ENCODE measurements at regions not wholly inside any gene's neighbourhood (a gene's known extent, or its start where the extent isn't known, plus 50 kb on each side); places are given as distances from the start of the nearest gene placed in this dataset.
"Not testable (repeated sequence)": the region's sequence is repeated elsewhere in the genome, so short reads cannot be mapped to it uniquely, and the experiment has no call there.

DNA sequence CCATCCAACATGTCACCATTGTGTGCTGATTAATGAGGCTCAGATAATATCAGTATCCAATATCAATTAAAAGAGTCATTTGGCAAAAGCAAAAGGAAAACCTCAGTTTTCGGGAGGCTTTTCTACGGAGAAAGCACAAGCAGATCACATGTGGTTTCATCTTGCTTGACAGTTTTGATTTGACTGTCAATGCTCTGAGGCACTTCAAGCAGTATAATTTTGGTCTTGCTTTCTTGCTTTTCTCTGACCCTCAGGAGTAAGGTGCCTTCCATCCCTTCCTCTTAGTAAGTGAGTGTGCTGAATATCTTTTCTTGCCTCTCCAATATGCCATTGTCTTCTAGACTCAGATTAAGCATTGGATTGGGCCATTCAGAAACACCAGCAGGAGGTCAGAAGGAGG, 115.5 kb upstream of the CALCR start:
- 64 to 86% methylated on average over 2 of the region's 2 CpGs for WGBS, 2 donors (ENCODE audit: low coverage in 1 of 2)
- Histone ChIP-seq H3K27me3 (no peaks in the 10 kb centered on the region), H3K4me3 (no peak overlapping the region), H3K36me3 (no peaks in the 10 kb centered on the region), H3K9me3 (no peaks in the 10 kb centered on the region), H3K4me1 (no peaks in the 10 kb centered on the region), H3K27ac (no peak overlapping the region)
- DNase-seq: no peak
- TF ChIP-seq, protein P1, sequence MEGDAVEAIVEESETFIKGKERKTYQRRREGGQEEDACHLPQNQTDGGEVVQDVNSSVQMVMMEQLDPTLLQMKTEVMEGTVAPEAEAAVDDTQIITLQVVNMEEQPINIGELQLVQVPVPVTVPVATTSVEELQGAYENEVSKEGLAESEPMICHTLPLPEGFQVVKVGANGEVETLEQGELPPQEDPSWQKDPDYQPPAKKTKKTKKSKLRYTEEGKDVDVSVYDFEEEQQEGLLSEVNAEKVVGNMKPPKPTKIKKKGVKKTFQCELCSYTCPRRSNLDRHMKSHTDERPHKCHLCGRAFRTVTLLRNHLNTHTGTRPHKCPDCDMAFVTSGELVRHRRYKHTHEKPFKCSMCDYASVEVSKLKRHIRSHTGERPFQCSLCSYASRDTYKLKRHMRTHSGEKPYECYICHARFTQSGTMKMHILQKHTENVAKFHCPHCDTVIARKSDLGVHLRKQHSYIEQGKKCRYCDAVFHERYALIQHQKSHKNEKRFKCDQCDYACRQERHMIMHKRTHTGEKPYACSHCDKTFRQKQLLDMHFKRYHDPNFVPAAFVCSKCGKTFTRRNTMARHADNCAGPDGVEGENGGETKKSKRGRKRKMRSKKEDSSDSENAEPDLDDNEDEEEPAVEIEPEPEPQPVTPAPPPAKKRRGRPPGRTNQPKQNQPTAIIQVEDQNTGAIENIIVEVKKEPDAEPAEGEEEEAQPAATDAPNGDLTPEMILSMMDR (IDR thresholded peaks at IDR 0.05): no peak
- in situ Hi-C loops (cut with MboI; ENCODE audit: low pct_ligation_motif_present in 1 of 4, low pct_unique_long_range_greater_than_20kb in 1 of 4, low sequenced_read_pairs in 3 of 4): no loop called here
- intact Hi-C loops (cut with DNase I; ENCODE audit: low total_unique reads): no loop called here

DNA sequence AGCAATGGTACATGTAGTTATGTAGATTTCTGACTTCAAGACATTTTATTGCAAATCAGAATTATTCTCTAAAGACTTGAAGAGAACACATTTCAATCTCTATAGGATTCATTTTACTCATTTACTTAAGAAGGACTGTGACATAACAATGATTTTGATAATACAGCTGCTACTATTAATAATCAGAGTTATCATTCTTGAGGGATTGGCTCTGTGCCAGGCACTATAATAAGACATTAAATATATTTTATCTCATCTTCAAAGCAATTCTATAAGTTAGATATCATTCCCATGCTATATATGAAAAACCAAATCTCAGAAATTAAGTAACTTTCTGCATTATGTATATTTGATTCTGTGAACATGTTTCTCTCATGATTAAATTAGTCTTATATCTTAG, 103.7 kb upstream of the CALCR start:
- TF ChIP-seq POLR2A (IDR thresholded peaks at IDR 0.05): no peak
- H3K4me3 ChIP-seq: no peak overlapping the region
- no peaks in the 10 kb centered on the region for H3K36me3 ChIP-seq
- no peaks in the 10 kb centered on the region for H3K27me3 ChIP-seq
- intact Hi-C loops (cut with DNase I; ENCODE audit: low total_unique reads) (no loop called here), in situ Hi-C loops (cut with MboI; ENCODE audit: low pct_ligation_motif_present in 1 of 4, low pct_unique_long_range_greater_than_20kb in 1 of 4, low sequenced_read_pairs in 3 of 4) (no loop called here)
- H3K9me3 ChIP-seq: no peaks in the 10 kb centered on the region
- no peaks in the 10 kb centered on the region for H3K4me1 ChIP-seq
- H3K27ac ChIP-seq: no peak overlapping the region
- no peak for DNase-seq

DNA sequence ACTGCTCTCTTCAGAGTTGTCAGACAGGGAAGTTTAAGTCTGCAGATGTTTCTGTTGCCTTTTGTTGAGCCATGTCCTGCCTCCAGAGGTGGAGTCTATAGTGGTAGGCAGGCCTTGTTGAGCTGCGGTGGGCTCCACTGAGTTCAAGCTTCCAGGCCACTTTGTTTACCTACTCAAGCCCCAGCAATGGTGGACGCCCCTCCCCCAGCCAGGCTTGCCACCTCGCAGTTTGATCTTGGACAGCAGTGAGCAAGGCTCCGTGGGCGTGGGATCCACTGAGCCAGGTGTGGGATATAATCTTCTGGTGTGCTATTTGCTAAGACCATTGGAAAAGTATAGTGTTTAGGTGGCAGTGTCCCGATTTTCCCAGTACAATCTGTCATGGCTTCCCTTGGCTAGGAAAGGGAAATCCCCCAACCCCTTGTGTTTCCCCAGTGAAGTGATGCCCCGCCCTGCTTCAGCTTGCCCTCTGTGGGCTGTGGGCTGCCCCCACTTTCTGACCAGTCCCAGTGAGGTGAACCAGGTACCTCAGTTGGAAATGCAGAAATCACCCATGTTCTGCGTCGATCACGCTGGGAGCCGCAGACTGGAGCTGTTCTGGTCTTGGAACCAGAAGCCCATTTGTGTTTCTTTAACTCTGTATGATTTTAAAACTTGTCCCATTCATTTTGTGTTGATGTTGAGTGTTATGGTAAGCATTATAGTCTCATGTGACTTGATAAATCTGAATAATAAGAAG, 89.2 kb upstream of the CALCR start:
- no peaks in the 10 kb centered on the region for H3K36me3 ChIP-seq
- intact Hi-C loops (cut with DNase I; ENCODE audit: low total_unique reads): no loop called here
- H3K27ac ChIP-seq: no peak overlapping the region
- no peaks in the 10 kb centered on the region for H3K4me1 ChIP-seq
- no peak for DNase-seq
- no peak overlapping the region for H3K4me3 ChIP-seq
- no peaks in the 10 kb centered on the region for H3K27me3 ChIP-seq
- in situ Hi-C loops (cut with MboI; ENCODE audit: low pct_ligation_motif_present in 1 of 4, low pct_unique_long_range_greater_than_20kb in 1 of 4, low sequenced_read_pairs in 3 of 4): no loop called here
- WGBS, 2 donors (ENCODE audit: low coverage in 1 of 2): 87 to 100% methylated on average over 2 to 11 of the region's 11 CpGs
- H3K9me3 ChIP-seq: no peaks in the 10 kb centered on the region
- TF ChIP-seq, protein P1 (IDR thresholded peaks at IDR 0.05): no peak
- TF ChIP-seq POLR2AphosphoS5 (IDR thresholded peaks at IDR 0.05): no peak
- no peak for TF ChIP-seq POLR2A (IDR thresholded peaks at IDR 0.05)
- TF ChIP-seq EP300 (IDR thresholded peaks at IDR 0.05; ENCODE audit: low read depth): no peak

DNA sequence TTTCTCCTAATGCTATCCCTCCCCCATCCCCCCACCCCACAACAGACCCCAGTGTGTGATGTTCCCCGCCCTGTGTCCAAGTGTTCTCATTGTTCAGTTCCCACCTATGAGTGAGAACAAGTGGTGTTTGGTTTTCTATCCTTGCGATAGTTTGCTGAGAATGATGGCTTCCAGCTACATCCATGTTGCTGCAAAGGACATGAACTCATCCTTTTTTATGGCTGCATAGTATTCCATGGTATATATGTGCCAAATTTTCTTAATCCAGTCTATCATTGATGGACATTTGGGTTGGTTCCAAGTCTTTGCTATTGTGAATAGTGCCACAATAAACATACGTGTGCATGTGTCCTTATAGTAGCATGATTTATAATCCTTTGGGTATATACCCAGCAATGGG, 83.6 kb upstream of the CALCR start:
- H3K36me3 ChIP-seq; in situ Hi-C loops (cut with MboI; ENCODE audit: low pct_ligation_motif_present in 1 of 4, low pct_unique_long_range_greater_than_20kb in 1 of 4, low sequenced_read_pairs in 3 of 4); H3K4me1 ChIP-seq; H3K9me3 ChIP-seq; H3K4me3 ChIP-seq; intact Hi-C loops (cut with DNase I; ENCODE audit: low total_unique reads); H3K27me3 ChIP-seq; H3K27ac ChIP-seq; DNase-seq: not testable (repeated sequence)
- 90 to 91% methylated on average over 2 to 3 of the region's 3 CpGs for WGBS, 2 donors (ENCODE audit: low coverage in 1 of 2)

DNA sequence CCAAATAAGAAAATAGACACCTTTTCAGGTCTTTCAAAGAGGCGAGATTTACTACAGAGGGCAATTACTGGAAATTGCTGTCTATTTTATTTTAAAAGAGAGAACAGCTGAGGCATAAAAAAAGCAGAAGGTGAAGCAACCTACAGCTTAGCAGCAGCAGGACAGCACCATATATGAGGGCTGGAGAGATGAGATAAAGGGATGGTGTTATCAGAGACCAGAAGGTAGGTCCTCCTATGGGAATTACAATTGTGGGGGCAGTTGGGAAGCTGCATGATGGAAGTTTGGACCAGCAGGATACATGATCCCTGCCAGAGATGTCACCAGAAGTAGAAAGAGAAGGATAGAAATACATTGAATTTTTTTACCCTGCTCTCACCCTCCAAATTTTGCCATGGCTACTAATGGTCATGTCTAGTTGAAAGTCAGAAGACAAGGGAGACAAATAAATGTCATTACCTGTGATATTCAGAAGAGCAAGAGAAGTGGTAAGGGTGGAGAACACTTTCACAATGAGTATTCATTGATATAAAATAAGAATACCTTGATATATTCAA, 77.2 kb upstream of the CALCR start:
- intact Hi-C loops (cut with DNase I; ENCODE audit: low total_unique reads) (no loop called here), in situ Hi-C loops (cut with MboI; ENCODE audit: low pct_ligation_motif_present in 1 of 4, low pct_unique_long_range_greater_than_20kb in 1 of 4, low sequenced_read_pairs in 3 of 4) (no loop called here)
- 40 to 51% methylated on average over 1 of the region's 1 CpG for WGBS, 2 donors (ENCODE audit: low coverage in 1 of 2)
- Histone ChIP-seq H3K27ac (no peak overlapping the region), H3K27me3 (no peaks in the 10 kb centered on the region), H3K36me3 (no peaks in the 10 kb centered on the region), H3K4me3 (no peak overlapping the region), H3K9me3 (no peaks in the 10 kb centered on the region), H3K4me1 (no peaks in the 10 kb centered on the region)
- TF ChIP-seq EP300 (IDR thresholded peaks at IDR 0.05; ENCODE audit: low read depth) (no peak), POLR2A (IDR thresholded peaks at IDR 0.05) (no peak), POLR2AphosphoS5 (IDR thresholded peaks at IDR 0.05) (no peak)
- TF ChIP-seq, protein P1 (IDR thresholded peaks at IDR 0.05): no peak
- no peak for DNase-seq
